Gastroesophageal sphincter (tissue), 3 donors: ENCODE measurements at regions not wholly inside any gene's neighbourhood (a gene's known extent, or its start where the extent isn't known, plus 50 kb on each side); places are given as distances from the start of the nearest gene placed in this dataset.

ENCODE experiments used
- CTCF ChIP-seq, 4 experiments: fragments of 200-600 bp in 2 of 4; fragments of 450-650 bp in 2 of 4; sonication (generic) in 1 of 4; IDR thresholded peaks; one replicate each; pipeline ENCODE4 v1.5.1; 2017 to 2019; ENCODE audit warnings: antibody characterized with exemption in 4 of 4, mild to moderate bottlenecking in 2 of 4, moderate library complexity in 2 of 4
- EP300 ChIP-seq: sonication (generic); formaldehyde crosslinking; IDR thresholded peaks from one replicate; pipeline ENCODE4 v1.6.1; 2017; ENCODE audit warnings: antibody characterized with exemption, mild to moderate bottlenecking
- POLR2A ChIP-seq, 2 donors: fragments of 450-650 bp; IDR thresholded peaks; one replicate each; pipeline ENCODE4 v1.6.1; 2017; ENCODE audit warnings: antibody characterized with exemption in 2 of 2, mild to moderate bottlenecking in 2 of 2, moderate library complexity in 1 of 2
- POLR2AphosphoS5 ChIP-seq: sonication (generic); formaldehyde crosslinking; IDR thresholded peaks from one replicate; pipeline ENCODE4 v1.6.1; 2017; ENCODE audit warnings: antibody characterized with exemption

- TF ChIP-seq CTCF (IDR thresholded peaks at IDR 0.05) (no peak), POLR2A (IDR thresholded peaks at IDR 0.05) (no peak), POLR2AphosphoS5 (no peak), EP300 (no peak)
These were observed 363.1 kb downstream of the HINT1 start for GRCh38 chr5:130801963-130802362.
